Vagina (tissue), 2 donors: ENCODE measurements at regions not wholly inside any gene's neighbourhood (a gene's known extent, or its start where the extent isn't known, plus 50 kb on each side); places are given as distances from the start of the nearest gene placed in this dataset.

ENCODE experiments used
- DNase-seq, 2 donors: peaks; one replicate each; pipeline ENCODE4 v3.0.0-alpha.2; 2017; ENCODE audit errors: extremely low spot score in 2 of 2
- H3K27ac ChIP-seq: fragments of 200-600 bp; sonication (generic); one replicate; pipeline ENCODE4 v1.5.1; 2019
- H3K27me3 ChIP-seq: fragments of 200-600 bp; sonication (generic); one replicate; pipeline ENCODE4 v1.5.1; 2019
- H3K36me3 ChIP-seq, 2 donors: fragments of 200-600 bp; sonication (generic); one replicate each; pipeline ENCODE4 v1.5.1; 2017 to 2019
- H3K4me1 ChIP-seq: fragments of 200-600 bp; sonication (generic); one replicate; pipeline ENCODE4 v1.5.1; 2019
- H3K4me3 ChIP-seq, 2 donors: fragments of 200-600 bp; sonication (generic); 1 replicate in 1 of 2; 2 replicates in 1 of 2; pipeline ENCODE4 v1.5.1; 2016 to 2019
- H3K9me3 ChIP-seq: fragments of 200-600 bp; sonication (generic); one replicate; pipeline ENCODE4 v1.5.1; 2019
- POLR2A ChIP-seq, 2 donors: fragments of 450-650 bp; IDR thresholded peaks; one replicate each; pipeline ENCODE4 v1.6.1; 2017; ENCODE audit warnings: antibody characterized with exemption in 2 of 2, mild to moderate bottlenecking in 2 of 2, moderate library complexity in 2 of 2
- POLR2AphosphoS5 ChIP-seq, 2 donors: sonication (generic); formaldehyde crosslinking; IDR thresholded peaks; one replicate each; pipeline ENCODE4 v1.9.0; 2017; ENCODE audit warnings: antibody characterized with exemption in 2 of 2, mild to moderate bottlenecking in 2 of 2, low read depth in 1 of 2; ENCODE audit not compliant: insufficient read depth in 1 of 2
- intact Hi-C: fragments of 100-400 bp; cut with DNase I; formaldehyde crosslinking; loops from one replicate; pipeline ENCODE4 v1.15.1; 2023
- TF ChIP-seq, protein P1 (sequence below), 3 experiments: fragments of 450-650 bp in 2 of 3; fragments of 200-600 bp in 1 of 3; sonication (generic) in 1 of 3; IDR thresholded peaks; one replicate each; pipeline ENCODE4 v1.5.1; 2017 to 2019; ENCODE audit warnings: antibody characterized with exemption in 3 of 3, mild to moderate bottlenecking in 2 of 3, moderate library complexity in 2 of 3

DNA sequence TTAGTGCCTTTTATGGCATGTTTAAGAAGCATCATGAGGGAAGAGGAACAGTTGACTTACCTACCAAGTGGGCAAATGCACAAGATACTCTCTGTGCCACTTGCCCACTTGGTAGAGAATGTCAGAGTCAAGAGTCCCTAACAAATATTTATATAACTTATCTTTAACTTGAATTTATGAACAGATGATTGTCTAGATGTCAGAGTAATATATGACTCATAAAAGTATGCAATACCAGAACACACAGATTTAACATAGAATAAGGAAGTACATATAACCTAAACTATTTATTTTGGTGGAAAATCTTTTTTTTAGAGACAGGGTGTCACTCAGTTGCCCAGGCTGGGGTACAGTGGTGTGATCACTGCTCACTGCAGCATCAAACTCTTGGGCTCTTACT, 130.0 kb upstream of the NANOGP8 start:
- TF ChIP-seq POLR2AphosphoS5 (IDR thresholded peaks at IDR 0.05; ENCODE audit: insufficient read depth in 1 of 2, low read depth in 1 of 2) (no peak), POLR2A (IDR thresholded peaks at IDR 0.05) (no peak)
- TF ChIP-seq, protein P1, sequence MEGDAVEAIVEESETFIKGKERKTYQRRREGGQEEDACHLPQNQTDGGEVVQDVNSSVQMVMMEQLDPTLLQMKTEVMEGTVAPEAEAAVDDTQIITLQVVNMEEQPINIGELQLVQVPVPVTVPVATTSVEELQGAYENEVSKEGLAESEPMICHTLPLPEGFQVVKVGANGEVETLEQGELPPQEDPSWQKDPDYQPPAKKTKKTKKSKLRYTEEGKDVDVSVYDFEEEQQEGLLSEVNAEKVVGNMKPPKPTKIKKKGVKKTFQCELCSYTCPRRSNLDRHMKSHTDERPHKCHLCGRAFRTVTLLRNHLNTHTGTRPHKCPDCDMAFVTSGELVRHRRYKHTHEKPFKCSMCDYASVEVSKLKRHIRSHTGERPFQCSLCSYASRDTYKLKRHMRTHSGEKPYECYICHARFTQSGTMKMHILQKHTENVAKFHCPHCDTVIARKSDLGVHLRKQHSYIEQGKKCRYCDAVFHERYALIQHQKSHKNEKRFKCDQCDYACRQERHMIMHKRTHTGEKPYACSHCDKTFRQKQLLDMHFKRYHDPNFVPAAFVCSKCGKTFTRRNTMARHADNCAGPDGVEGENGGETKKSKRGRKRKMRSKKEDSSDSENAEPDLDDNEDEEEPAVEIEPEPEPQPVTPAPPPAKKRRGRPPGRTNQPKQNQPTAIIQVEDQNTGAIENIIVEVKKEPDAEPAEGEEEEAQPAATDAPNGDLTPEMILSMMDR (IDR thresholded peaks at IDR 0.05): no peak
- Histone ChIP-seq H3K27me3 (no peaks in the 10 kb centered on the region), H3K36me3 (no peaks in the 10 kb centered on the region), H3K4me1 (no peaks in the 10 kb centered on the region), H3K4me3 (no peak overlapping the region), H3K9me3 (no peaks in the 10 kb centered on the region), H3K27ac (no peak overlapping the region)
- intact Hi-C loops: no loop called here
- DNase-seq: no peak

DNA sequence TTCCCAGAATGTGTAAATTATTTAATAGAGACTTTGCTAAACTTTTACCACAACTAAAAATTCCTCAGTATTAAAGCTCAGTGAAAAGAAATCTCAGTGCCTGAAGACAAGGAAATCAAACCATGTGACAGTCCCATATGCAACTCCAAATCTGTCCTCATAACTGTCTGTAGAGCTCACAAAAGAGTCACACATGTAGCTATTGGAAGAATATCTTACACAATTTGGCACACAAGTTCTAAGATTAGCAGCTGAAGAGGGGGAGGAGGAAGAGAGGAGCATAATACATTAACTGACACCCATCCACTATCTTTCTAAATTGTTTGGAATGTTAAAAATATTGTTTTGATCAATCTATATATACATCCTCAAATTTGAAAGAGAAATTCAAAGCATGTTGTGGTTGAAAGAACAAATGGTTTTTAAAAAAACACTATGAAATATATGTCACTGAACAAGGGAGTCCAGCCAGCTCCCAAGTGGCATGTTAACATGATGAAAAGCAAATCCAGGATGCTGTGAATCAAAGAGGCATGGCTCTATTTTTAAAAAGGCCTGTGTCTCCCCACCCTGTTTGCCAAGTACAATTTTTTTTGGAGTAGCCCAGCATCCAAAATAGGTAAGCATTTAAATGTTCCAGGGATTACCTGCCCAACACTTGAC, 126.3 kb upstream of the NANOGP8 start:
- no peak overlapping the region for H3K4me3 ChIP-seq
- TF ChIP-seq POLR2AphosphoS5 (IDR thresholded peaks at IDR 0.05; ENCODE audit: insufficient read depth in 1 of 2, low read depth in 1 of 2): no peak
- TF ChIP-seq POLR2A (IDR thresholded peaks at IDR 0.05): no peak
- TF ChIP-seq, protein P1 (IDR thresholded peaks at IDR 0.05): no peak
- intact Hi-C loops: no loop called here
- H3K27me3 ChIP-seq: no peaks in the 10 kb centered on the region
- no peak for DNase-seq
- H3K4me1 ChIP-seq: no peaks in the 10 kb centered on the region
- H3K27ac ChIP-seq: no peak overlapping the region
- H3K36me3 ChIP-seq: no peaks in the 10 kb centered on the region
- no peaks in the 10 kb centered on the region for H3K9me3 ChIP-seq

DNA sequence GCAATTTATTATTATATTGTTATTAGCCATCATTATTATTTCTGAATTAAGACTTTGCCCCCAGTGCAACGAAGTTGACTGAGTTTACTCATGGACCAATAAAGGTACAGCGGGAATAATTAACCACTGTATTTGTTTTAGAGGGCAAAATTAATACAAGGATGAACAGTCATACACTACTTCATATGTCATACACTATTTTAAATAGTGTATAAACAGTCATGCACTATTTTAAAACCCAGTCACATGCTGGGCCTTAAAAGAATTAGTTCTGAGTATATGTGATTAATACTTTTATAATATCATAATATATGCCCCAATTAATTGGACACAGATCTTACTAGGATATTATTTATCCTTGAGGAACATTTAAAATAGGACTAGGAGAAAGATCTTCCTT, 125.3 kb upstream of the NANOGP8 start:
- no peaks in the 10 kb centered on the region for H3K36me3 ChIP-seq
- H3K4me3 ChIP-seq: no peak overlapping the region
- TF ChIP-seq POLR2AphosphoS5 (IDR thresholded peaks at IDR 0.05; ENCODE audit: insufficient read depth in 1 of 2, low read depth in 1 of 2): no peak
- H3K9me3 ChIP-seq: no peaks in the 10 kb centered on the region
- DNase-seq: no peak
- intact Hi-C loops: no loop called here
- H3K4me1 ChIP-seq: no peaks in the 10 kb centered on the region
- no peaks in the 10 kb centered on the region for H3K27me3 ChIP-seq
- H3K27ac ChIP-seq: no peak overlapping the region

DNA sequence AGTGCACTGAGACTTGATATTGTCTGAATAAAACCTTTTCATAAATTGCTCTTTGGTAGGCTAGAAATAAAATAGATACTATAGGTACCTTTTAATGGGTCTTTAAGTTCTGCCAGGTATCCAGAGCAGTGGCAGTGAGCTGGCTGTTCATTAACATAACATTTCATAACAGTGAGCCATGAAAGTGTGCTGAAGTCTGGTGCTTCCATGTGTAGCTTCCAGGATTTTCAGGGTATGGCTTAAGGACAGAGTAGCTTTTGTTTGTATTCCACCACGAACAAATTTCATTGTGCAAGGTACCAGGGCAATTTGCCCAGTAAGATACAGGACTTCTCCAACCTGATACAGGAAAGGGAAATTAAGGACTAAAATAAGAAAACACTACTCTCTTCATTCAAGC, 124.7 kb upstream of the NANOGP8 start:
- no peaks in the 10 kb centered on the region for H3K4me1 ChIP-seq
- H3K27me3 ChIP-seq: no peaks in the 10 kb centered on the region
- intact Hi-C loops: no loop called here
- H3K27ac ChIP-seq: no peak overlapping the region
- no peak for DNase-seq
- no peak overlapping the region for H3K4me3 ChIP-seq
- H3K36me3 ChIP-seq: no peaks in the 10 kb centered on the region
- H3K9me3 ChIP-seq: no peaks in the 10 kb centered on the region
- TF ChIP-seq, protein P1 (IDR thresholded peaks at IDR 0.05): no peak
- TF ChIP-seq POLR2AphosphoS5 (IDR thresholded peaks at IDR 0.05; ENCODE audit: insufficient read depth in 1 of 2, low read depth in 1 of 2) (no peak), POLR2A (IDR thresholded peaks at IDR 0.05) (no peak)

DNA sequence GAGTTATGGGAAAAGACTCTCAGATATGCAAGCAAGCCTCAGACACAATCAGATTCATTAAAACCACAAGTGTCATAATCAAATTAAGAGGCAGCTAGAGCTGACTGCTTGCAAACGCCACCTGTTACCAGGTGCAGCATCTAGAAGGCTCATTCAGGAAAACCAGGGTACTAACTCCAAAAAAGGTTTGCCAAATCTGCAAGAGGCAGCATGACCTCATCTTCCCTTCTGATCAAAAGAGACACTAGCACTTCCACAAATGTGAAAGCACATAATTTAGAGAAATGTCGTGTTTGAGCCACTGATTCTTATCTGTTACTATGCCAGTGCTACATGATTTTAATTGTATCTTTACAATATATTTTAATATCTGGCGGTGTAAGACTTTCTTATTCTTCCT, 123.3 kb upstream of the NANOGP8 start:
- H3K27me3 ChIP-seq: no peaks in the 10 kb centered on the region
- no peaks in the 10 kb centered on the region for H3K36me3 ChIP-seq
- TF ChIP-seq POLR2AphosphoS5 (IDR thresholded peaks at IDR 0.05; ENCODE audit: insufficient read depth in 1 of 2, low read depth in 1 of 2): no peak
- no peak for TF ChIP-seq POLR2A (IDR thresholded peaks at IDR 0.05)
- TF ChIP-seq, protein P1 (IDR thresholded peaks at IDR 0.05): no peak
- no peak for DNase-seq
- no peak overlapping the region for H3K27ac ChIP-seq
- intact Hi-C loops: no loop called here
- no peak overlapping the region for H3K4me3 ChIP-seq
- no peaks in the 10 kb centered on the region for H3K9me3 ChIP-seq
- no peaks in the 10 kb centered on the region for H3K4me1 ChIP-seq
